ENCODE measurements at regions not wholly inside any gene's neighbourhood (a gene's known extent, or its start where the extent isn't known, plus 50 kb on each side); places are given as distances from the start of the nearest gene placed in this dataset.

- ATAC-seq, result peak in 1 of 2 donors; percentile 17
- H3K9me3 Mint-ChIP-seq, result no peaks in the 10 kb centered on the region
Observed at GRCh38 chr9:16960084-16960483, 89.6 kb upstream of the BNC2 start.

GRCh38 chr9:16959391-16959790 is 88.9 kb upstream of the BNC2 start:
- Mint-ChIP-seq H3K27ac (no peak overlapping the region), H3K36me3 (peaks cover 6% of the 10 kb centered on the region), H3K4me3 (no peak overlapping the region), H3K9me3 (no peaks in the 10 kb centered on the region), H3K4me1 (ENCODE audit: low read depth in 2 of 2) (peaks cover 0 to under 1% of the 10 kb centered on the region in 2 donors), H3K27me3 (no peaks in the 10 kb centered on the region)
- no peak for ATAC-seq
- no peak for DNase-seq (ENCODE audit: low spot score)

More at GRCh38 chr9:16960084-16960483, 89.6 kb upstream of the BNC2 start:
- Mint-ChIP-seq H3K36me3 (peaks cover 6% of the 10 kb centered on the region), H3K4me3 (no peak overlapping the region), H3K27me3 (no peaks in the 10 kb centered on the region), H3K4me1 (ENCODE audit: low read depth in 2 of 2) (no peaks in the 10 kb centered on the region), H3K27ac (no peak overlapping the region)
- no peak for DNase-seq (ENCODE audit: low spot score)

GRCh38 chr9:16954040-16954439 is 83.6 kb upstream of the BNC2 start:
- peaks cover 0 to 5% of the 10 kb centered on the region in 2 donors for H3K4me1 Mint-ChIP-seq (ENCODE audit: low read depth in 2 of 2)
- H3K27me3 Mint-ChIP-seq, result no peaks in the 10 kb centered on the region
- H3K27ac Mint-ChIP-seq, result no peak overlapping the region
- no peak for ATAC-seq
- no peaks in the 10 kb centered on the region for H3K36me3 Mint-ChIP-seq
- no peaks in the 10 kb centered on the region for H3K9me3 Mint-ChIP-seq
- no peak for DNase-seq (ENCODE audit: low spot score)
- no peak overlapping the region for H3K4me3 Mint-ChIP-seq

GRCh38 chr9:16951502-16951901 is 81.0 kb upstream of the BNC2 start:
- Mint-ChIP-seq H3K36me3 (no peaks in the 10 kb centered on the region), H3K27me3 (no peaks in the 10 kb centered on the region), H3K4me3 (no peak overlapping the region), H3K4me1 (ENCODE audit: low read depth in 2 of 2) (peaks cover 0 to 5% of the 10 kb centered on the region in 2 donors), H3K9me3 (no peaks in the 10 kb centered on the region), H3K27ac (no peak overlapping the region)
- ATAC-seq (no peak), DNase-seq (ENCODE audit: low spot score) (no peak)

DNA sequence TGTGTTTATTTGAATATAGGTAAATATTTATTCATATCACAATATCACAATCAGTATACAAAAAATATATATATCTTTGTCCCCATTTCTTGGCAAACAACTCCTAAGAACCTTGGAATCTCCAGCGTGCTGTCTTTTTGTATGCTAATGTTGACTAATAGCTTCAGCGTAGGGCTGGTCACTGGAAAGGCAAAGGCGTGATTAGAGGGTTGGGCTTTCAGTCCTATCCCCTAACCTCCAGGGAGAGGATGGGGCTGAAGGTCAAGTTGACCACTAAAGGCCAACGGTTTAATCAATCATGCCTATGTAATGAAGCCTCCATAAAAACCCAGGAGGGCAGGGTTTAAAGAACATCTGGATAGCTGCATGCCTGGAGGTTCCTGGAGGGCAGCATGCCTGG is 79.6 kb upstream of the BNC2 start:
- H3K36me3 Mint-ChIP-seq, result no peaks in the 10 kb centered on the region
- peaks cover 0 to 5% of the 10 kb centered on the region in 2 donors for H3K4me1 Mint-ChIP-seq (ENCODE audit: low read depth in 2 of 2)
- H3K9me3 Mint-ChIP-seq, result no peaks in the 10 kb centered on the region
- no peak overlapping the region for H3K27ac Mint-ChIP-seq
- no peak for ATAC-seq
- DNase-seq (ENCODE audit: low spot score), result no peak
- no peaks in the 10 kb centered on the region for H3K27me3 Mint-ChIP-seq
- no peak overlapping the region for H3K4me3 Mint-ChIP-seq

- H3K36me3 Mint-ChIP-seq, result peaks cover 4% of the 10 kb centered on the region
- H3K27me3 Mint-ChIP-seq, result peaks cover 0 to 2% of the 10 kb centered on the region in 2 donors
- no peak overlapping the region for H3K4me3 Mint-ChIP-seq
- ATAC-seq (no peak), DNase-seq (ENCODE audit: low spot score) (no peak)
- H3K4me1 Mint-ChIP-seq (ENCODE audit: low read depth in 2 of 2), result no peaks in the 10 kb centered on the region
- H3K27ac Mint-ChIP-seq, result no peak overlapping the region
- no peaks in the 10 kb centered on the region for H3K9me3 Mint-ChIP-seq
Observed at GRCh38 chr9:16930578-16930977, 60.1 kb upstream of the BNC2 start.

DNA sequence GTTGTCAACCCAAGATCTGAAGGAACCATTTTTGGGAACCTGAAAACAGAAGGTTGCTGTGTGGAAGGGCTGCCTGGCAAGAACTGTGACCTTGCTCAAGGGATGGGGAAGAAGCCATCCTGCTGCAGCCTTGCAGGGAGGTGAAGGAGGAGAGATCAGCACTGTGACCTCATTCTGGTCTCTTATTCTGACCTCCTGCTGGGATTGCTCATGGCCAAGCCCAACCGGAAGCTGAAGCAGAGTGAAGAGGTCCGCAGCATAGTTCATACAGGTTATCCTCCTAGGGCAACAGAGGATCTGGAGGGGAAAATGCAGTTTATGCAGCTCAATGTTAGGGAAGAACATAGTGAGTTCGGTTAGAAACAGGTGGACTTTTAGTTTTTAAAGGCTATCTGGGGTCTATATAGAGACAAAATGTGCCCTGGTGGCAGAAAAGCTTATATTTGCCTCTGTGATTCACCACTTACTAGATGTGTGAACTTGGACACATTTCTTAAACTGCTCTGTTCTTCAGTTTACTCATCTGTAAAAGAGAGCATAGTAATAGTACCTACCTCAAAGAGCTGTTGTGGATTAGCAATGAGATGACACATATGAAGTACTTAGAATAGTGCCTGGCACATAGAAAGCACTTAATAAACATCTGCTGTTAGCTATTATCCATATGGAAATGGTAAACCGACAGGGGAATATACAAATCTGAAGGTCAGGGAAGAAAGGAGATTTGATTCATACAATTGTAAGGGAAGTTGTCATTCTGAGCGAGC is 57.9 kb upstream of the BNC2 start:
- Mint-ChIP-seq H3K27ac (no peak overlapping the region), H3K4me3 (no peak overlapping the region), H3K9me3 (no peaks in the 10 kb centered on the region), H3K27me3 (no peaks in the 10 kb centered on the region), H3K36me3 (no peaks in the 10 kb centered on the region), H3K4me1 (ENCODE audit: low read depth in 2 of 2) (peaks cover 0 to 9% of the 10 kb centered on the region in 2 donors)
- ATAC-seq (no peak), DNase-seq (ENCODE audit: low spot score) (no peak)

GRCh38 chr9:16925426-16925825 is 55.0 kb upstream of the BNC2 start:
- no peak overlapping the region for H3K27ac Mint-ChIP-seq

DNA sequence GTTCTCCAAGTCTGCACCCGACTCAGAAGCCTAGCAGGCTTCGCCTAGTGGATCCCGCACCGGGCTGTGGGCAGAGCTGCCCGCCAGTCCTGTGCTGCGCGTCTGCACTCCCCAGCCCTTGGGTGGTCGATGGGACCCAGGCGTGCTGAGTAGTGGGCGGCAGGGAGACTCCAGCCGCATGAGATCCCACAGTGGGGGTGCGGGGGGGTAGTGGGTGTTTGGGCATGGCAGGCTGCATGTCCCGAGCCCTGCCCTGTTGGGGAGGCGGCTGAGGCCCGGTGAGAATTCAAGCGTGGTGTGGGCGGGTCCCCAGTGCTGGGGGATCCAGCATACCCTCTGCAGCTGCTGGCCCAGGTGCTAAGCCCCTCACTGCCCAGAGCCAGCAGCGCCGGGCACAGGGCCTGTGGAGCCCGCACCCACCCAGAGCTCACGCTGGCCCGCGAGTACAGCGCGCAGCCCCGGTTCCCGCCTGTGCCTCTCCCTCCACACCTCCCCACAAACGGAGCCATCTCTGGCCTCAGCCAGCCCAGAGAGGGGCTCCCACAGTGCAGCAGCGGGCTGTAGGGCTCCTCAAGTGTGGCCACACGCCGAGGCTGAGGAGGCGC is 53.9 kb upstream of the BNC2 start:
- no peaks in the 10 kb centered on the region for H3K9me3 Mint-ChIP-seq
- no peak overlapping the region for H3K4me3 Mint-ChIP-seq
- DNase-seq (ENCODE audit: low spot score) (no peak), ATAC-seq (no peak)
- H3K27me3 Mint-ChIP-seq, result peaks cover 0 to 1% of the 10 kb centered on the region in 2 donors
- H3K27ac Mint-ChIP-seq, result peak overlapping the region in 1 of 2 donors; percentile 82
- H3K36me3 Mint-ChIP-seq, result no peaks in the 10 kb centered on the region
- peaks cover 0 to 18% of the 10 kb centered on the region in 2 donors for H3K4me1 Mint-ChIP-seq (ENCODE audit: low read depth in 2 of 2)

More at GRCh38 chr9:16925426-16925825, 55.0 kb upstream of the BNC2 start:
- H3K9me3 Mint-ChIP-seq, result no peaks in the 10 kb centered on the region
- no peak for ATAC-seq
- no peak for DNase-seq (ENCODE audit: low spot score)
- no peaks in the 10 kb centered on the region for H3K27me3 Mint-ChIP-seq
- H3K36me3 Mint-ChIP-seq, result no peaks in the 10 kb centered on the region
- peaks cover 0 to 15% of the 10 kb centered on the region in 2 donors for H3K4me1 Mint-ChIP-seq (ENCODE audit: low read depth in 2 of 2)
- H3K4me3 Mint-ChIP-seq, result no peak overlapping the region

DNA sequence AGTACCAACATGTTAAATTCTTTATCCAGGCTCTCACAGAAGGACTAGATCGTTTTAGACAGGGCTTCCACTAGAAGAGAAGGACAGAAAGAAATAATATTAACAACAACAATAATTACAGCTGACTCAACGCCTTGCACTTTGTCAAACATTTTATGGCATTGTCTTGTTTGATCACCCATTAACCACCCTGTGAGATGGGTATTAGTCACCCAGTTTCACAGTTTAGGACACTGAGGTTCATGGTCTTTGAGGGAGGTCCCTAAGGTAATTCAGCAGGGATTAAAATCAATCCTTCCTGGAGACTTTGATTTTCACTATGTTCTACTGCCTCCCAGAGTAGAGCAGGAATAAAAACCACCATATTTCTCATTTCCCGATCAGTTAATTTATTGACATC is 51.4 kb upstream of the BNC2 start:
- Mint-ChIP-seq H3K4me3 (no peak overlapping the region), H3K4me1 (ENCODE audit: low read depth in 2 of 2) (peaks cover 0 to 18% of the 10 kb centered on the region in 2 donors), H3K36me3 (no peaks in the 10 kb centered on the region), H3K9me3 (no peaks in the 10 kb centered on the region), H3K27me3 (peaks cover 0 to 7% of the 10 kb centered on the region in 2 donors), H3K27ac (no peak overlapping the region)
- ATAC-seq (no peak), DNase-seq (ENCODE audit: low spot score) (no peak)
